WERI-Rb-1 (cell line): ENCODE measurements at regions not wholly inside any gene's neighbourhood (a gene's known extent, or its start where the extent isn't known, plus 50 kb on each side); places are given as distances from the start of the nearest gene placed in this dataset.

ENCODE experiments used
- DNase-seq: peaks from one replicate; pipeline ENCODE4 v3.0.0-alpha.2; 2020
- H3K27ac ChIP-seq: fragments of 250-450 bp; sonication (Bioruptor Pico); 2 replicates; pipeline ENCODE4 v1.5.1; 2020; ENCODE audit warnings: mild to moderate bottlenecking, moderate library complexity
- H3K27me3 ChIP-seq: fragments of 250-450 bp; sonication (Bioruptor Pico); 2 replicates; pipeline ENCODE4 v1.5.1; 2021; ENCODE audit warnings: mild to moderate bottlenecking, low read depth, moderate library complexity; ENCODE audit not compliant: insufficient read depth, severe bottlenecking
- H3K36me3 ChIP-seq: fragments of 250-450 bp; sonication (Bioruptor Pico); 2 replicates; pipeline ENCODE4 v1.5.1; 2020; ENCODE audit warnings: mild to moderate bottlenecking, moderate library complexity
- H3K4me3 ChIP-seq: 2 replicates; pipeline ENCODE4 v1.5.1; 2011; ENCODE audit warnings: low read depth, mild to moderate bottlenecking, control low read depth, low read length
- H3K9me3 ChIP-seq: fragments of 250-450 bp; sonication (Bioruptor Pico); 2 replicates; pipeline ENCODE4 v1.5.1; 2021; ENCODE audit warnings: mild to moderate bottlenecking, moderate library complexity; ENCODE audit not compliant: severe bottlenecking
- TF ChIP-seq, protein P1 (sequence below): IDR thresholded peaks from 2 replicates; pipeline ENCODE4 v1.5.1; 2011; ENCODE audit warnings: low read depth, mild to moderate bottlenecking, control low read depth, inconsistent platforms, low read length

DNA sequence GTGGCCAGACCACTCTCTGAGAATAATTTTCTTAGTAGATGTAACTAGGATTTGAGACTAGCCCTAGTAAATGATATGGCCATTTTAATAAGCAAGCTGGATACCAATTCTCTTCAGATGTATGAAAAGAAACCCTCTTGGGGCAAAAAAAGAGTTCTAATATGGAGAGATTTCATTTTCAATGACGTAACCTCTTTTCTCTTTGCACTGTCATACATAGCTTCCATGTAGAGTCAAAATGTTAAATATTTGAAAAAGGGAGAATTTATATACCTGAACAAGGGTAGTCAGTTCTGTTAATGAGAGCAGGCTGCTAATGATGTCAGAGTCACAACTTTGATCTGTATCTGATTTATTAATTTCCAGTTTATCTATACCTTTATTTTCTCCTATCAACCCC lies 120.0 kb downstream of the KBTBD8 start:
- Histone ChIP-seq H3K27me3 (no peaks in the 10 kb centered on the region), H3K27ac (no peak overlapping the region), H3K36me3 (no peaks in the 10 kb centered on the region), H3K4me3 (no peak overlapping the region), H3K9me3 (no peaks in the 10 kb centered on the region)
- no peak for DNase-seq
- TF ChIP-seq, protein P1, sequence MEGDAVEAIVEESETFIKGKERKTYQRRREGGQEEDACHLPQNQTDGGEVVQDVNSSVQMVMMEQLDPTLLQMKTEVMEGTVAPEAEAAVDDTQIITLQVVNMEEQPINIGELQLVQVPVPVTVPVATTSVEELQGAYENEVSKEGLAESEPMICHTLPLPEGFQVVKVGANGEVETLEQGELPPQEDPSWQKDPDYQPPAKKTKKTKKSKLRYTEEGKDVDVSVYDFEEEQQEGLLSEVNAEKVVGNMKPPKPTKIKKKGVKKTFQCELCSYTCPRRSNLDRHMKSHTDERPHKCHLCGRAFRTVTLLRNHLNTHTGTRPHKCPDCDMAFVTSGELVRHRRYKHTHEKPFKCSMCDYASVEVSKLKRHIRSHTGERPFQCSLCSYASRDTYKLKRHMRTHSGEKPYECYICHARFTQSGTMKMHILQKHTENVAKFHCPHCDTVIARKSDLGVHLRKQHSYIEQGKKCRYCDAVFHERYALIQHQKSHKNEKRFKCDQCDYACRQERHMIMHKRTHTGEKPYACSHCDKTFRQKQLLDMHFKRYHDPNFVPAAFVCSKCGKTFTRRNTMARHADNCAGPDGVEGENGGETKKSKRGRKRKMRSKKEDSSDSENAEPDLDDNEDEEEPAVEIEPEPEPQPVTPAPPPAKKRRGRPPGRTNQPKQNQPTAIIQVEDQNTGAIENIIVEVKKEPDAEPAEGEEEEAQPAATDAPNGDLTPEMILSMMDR = no peak

DNA sequence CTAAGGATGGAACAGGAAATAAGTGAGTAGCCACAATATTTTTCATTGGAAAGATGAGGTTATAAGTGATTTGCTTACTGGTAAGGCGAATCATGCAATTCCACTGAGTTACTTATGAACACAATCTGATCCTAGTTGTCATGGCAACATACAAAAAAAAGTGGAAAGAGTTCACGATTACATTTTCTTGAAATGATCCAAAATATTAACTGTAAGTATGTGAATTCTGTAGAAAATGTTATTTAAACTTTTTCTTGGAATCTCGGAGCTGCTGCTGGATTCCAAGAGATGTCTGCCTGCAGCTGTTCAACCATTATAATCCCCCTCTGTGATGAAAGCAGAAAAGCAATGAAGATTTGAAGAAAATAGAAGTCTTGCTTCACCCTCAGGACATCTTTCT lies 120.5 kb downstream of the KBTBD8 start:
- Histone ChIP-seq H3K27me3 (no peaks in the 10 kb centered on the region), H3K9me3 (no peaks in the 10 kb centered on the region), H3K36me3 (no peaks in the 10 kb centered on the region), H3K4me3 (no peak overlapping the region), H3K27ac (no peak overlapping the region)
- no peak for DNase-seq
- TF ChIP-seq, protein P1 = no peak

DNA sequence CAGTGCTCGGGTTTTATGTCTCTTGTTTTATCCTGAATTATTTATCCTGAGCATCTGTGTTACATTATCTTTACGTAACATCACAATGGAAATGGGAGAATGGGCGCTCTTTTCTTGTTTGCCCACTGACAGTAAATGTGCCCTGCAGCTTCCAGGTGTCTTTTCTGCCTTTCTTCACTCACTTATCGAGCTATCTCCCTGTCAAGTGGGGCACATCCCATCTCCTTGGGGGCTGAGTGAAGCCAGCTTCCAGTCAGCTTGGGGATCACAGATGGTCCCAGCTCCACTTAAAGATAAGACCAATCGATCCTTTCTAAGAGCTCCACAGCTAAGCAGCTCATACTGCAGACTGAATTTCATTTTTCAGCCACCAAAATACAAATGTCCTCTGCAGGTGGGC lies 125.8 kb downstream of the KBTBD8 start:
- no peak overlapping the region for H3K4me3 ChIP-seq
- H3K27me3 ChIP-seq = no peaks in the 10 kb centered on the region
- TF ChIP-seq, protein P1 = no peak
- H3K36me3 ChIP-seq = no peaks in the 10 kb centered on the region
- H3K9me3 ChIP-seq = peaks cover 3% of the 10 kb centered on the region
- peak; percentile 60 for DNase-seq
- H3K27ac ChIP-seq = peak overlapping the region; percentile 32; the same call in 1 of the 2 replicates

DNA sequence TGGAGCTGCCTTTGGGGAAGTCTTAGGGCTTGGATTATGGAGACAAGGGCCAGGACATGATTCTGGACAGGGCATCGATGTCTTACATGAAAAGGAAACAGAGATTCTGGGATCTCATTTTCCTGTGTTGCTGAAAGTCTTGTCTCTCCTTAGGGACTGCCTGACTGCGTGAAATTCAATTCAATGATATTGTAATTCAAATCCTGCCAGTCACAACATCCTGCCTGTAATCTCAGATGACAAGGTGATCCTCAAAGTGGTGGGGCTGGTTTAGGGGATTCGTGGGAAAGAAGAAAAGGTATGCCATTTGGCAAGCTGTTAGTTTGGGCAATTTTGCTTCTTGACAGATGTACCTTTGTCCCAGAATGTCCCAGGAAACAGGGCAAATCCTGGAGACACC lies 129.1 kb downstream of the KBTBD8 start:
- no peak for DNase-seq
- Histone ChIP-seq H3K27ac (no peak overlapping the region), H3K36me3 (no peaks in the 10 kb centered on the region), H3K4me3 (no peak overlapping the region), H3K9me3 (peaks cover 3% of the 10 kb centered on the region), H3K27me3 (no peaks in the 10 kb centered on the region)
- TF ChIP-seq, protein P1 = no peak

DNA sequence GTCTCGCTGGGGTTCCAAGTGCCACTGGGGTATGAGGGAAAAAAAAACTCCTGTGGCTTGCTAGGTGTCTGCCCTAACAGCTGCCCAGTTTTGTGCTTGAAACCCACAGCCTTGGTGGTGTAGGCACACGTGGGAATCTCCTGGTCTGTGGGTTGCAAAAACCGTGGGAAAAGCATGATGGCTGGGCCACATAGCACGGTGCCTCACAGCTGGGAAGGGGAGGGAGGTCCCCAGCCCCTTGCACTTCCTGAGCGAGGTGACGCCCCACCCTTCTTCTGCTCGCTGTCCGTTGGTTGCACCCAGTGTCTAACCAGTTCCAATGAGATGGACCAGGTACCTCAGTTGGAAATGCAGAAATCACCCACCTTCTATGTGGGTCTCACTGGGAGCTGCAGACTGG lies 144.3 kb downstream of the KBTBD8 start:
- Histone ChIP-seq H3K27ac (no peak overlapping the region), H3K4me3 (no peak overlapping the region), H3K9me3 (no peaks in the 10 kb centered on the region), H3K36me3 (no peaks in the 10 kb centered on the region), H3K27me3 (no peaks in the 10 kb centered on the region)
- DNase-seq = no peak
- TF ChIP-seq, protein P1 = no peak

DNA sequence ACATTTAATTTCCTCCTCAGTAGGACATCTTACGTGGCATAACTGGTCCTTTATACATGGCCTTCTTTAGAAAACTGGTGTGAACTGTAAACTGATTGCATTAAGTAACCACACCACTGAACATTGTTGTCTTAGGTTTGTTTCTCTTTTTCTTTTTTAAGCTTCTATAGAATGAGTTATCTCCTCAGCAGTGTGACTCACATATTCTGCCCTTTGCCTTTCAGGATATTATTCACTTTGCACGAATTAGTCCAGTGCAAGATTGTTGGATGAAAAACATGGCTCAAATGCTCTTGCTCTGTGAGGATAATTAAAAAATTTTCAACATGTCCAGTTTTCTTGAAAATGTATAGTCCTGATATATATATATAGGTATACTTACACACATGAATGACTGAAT lies 147.6 kb downstream of the KBTBD8 start:
- H3K4me3 ChIP-seq = no peak overlapping the region
- TF ChIP-seq, protein P1 = no peak
- no peak overlapping the region for H3K27ac ChIP-seq

More for the DNA sequence above, 147.6 kb downstream of the KBTBD8 start:
- no peaks in the 10 kb centered on the region for H3K9me3 ChIP-seq
- DNase-seq = no peak
- H3K36me3 ChIP-seq = no peaks in the 10 kb centered on the region
- H3K27me3 ChIP-seq = no peaks in the 10 kb centered on the region
